ENCODE measurements at regions not wholly inside any gene's neighbourhood (a gene's known extent, or its start where the extent isn't known, plus 50 kb on each side); places are given as distances from the start of the nearest gene placed in this dataset.
"Not testable (repeated sequence)": the region's sequence is repeated elsewhere in the genome, so short reads cannot be mapped to it uniquely, and the experiment has no call there.

DNA sequence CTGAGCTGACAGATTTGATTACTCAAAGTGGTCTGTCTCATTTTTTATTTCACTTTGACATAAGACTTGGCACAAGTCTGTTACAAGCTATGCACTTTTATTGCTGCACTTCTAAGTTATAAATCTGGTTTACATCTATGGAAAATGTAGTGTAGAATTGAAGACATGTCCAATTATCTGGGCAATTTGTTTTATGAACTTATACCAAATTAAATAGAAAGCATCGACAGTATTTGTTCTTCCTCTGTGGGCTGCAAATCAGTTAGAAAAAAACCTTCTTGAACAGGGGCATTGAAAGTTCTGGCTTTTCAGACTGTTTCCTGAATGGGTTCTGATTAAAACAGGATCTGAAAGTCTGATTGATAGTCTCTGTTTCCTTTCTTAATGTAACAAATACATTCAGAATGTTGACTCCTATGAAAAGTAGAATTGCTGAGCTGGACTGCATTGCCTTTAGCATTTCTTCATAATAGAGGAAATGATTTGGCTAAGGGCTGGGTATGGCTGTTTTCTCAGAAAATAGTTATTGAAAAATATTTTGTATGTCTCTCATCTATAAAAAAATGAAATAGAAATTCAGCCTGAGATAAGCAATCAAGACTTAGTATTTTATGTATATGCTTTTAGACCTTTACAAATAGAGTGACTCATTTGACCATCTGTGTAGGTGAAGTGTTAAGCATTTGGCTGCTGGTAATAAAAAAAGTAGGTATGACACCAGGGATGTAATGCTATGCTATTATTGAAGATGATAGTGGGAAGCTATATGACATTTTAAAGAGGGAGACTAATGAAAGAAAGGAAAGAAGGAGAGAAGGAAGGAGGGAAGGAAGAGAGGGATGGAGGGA is 210.9 kb upstream of the SPRY2 start:
- no peak for DNase-seq

DNA sequence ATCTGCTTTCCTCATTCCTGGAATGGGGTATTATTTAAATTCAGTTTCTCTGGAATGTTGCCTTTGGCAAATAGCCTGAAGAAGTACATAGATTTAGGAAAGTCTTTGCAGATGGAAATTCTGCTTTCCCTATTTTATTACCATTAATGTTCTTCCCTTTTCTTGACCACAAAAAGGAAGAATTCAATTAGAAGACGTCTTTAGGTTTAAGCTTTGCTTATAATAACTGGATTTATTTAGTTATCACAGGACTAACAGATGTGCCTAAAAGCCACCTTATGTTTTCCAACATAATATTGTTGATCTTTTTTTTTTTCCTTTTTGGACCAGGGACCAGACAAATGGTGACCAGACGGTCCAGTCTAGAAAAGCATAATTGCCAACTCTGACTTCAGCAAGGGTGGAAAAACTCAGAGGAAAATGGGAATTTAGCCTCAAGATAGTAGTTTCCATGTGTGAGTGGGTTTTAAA is 210.1 kb upstream of the SPRY2 start:
- DNase-seq: no peak

DNA sequence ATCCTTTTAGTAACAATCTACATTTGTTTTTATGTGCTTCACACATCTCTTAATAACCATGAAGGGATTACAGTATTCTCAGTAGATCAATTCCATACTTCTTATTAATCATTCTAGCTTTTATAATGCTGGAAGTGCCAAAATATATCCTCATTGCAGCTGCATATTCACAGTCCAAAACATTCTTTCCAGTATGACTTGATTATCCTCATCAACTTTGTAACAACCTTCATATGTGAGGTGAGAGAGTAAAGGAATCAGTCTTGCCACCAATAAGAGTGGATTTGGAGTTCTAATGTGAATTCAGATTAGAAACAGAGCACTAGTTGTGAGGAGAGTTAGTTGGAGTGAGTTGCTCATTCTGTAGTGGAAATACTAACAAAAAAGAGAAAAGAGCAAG is 208.0 kb upstream of the SPRY2 start:
- DNase-seq: no peak

DNA sequence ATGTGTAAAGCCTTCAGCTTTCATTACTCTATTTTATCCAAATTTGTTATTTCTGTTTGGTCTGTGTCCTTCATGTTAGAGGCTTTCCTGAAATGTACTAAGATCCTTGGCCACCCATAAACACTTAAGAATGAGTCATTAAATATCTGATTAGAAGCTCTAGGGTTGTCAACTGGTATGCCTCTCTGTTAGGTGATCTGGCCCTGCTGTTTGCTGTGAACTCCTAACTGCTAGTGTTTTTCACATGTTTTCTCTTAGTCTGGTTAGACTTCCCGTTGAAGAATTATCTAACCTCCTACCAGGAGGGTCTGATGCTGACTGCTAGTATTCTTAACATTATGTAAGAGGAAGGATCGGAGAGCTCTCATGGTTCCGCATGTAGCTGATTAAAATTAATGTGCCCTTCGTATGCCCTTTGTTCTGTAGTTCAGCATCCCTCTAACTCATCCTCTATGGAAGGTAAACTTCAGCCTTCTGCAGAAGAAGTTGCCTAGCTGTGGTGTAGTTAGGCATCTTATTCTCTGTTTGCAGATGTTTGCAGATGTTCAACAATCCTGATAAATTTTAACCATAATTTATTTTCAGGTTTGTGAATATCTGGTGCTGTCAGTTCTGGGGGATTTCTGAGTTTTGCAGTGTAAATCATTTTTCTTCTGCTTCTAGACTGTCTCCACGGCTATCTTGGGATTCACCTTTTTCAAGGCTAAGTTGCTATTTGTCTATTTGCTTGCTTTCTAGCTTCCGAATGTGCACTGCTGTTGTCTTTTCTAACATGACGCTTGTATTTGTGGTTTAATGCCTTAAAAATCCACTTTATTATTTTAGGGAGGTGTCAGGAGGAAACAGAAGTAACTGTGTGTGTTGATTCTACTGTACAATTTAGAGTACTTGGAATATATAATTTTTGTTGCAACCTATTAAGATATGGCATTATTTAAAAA is 207.2 kb upstream of the SPRY2 start:
- no peak for DNase-seq

DNA sequence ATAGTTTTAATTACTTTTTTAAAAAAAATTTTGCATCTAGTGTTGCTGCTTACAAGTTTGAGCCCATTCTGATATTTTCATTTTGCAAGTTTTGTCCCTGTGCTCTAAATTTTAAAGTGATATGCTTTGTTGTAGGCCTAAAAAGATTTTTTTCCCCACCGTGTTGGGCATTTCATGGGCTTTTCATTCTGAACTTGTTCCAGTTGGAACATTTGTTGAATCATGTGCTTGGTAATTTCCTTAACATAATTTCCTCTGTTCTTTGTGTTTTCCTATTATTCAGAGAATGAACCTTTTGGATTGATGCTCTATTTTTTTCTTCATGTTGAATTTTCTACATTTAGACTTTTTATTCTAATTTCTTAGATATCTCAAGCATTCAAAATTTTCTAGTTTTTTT is 206.4 kb upstream of the SPRY2 start:
- DNase-seq: no peak

DNA sequence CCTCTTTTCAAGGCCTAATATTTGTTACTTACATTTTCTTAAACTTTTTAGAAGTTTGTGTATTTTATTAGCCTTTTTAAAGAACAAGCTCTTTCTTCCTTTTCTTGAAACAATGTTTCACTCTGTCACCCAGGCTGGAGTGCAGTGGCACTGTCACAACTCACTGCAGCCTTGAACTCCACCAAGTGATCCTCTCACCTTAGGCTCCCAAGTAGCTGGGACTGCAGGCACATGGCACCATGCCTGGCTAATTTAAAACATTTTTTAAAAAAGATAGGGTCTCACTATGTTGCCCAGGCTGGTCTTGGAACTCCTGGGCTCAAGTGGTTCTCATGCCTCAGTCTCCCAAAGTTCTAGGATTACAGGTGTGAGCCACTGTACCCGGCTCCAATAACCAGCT is 192.2 kb upstream of the SPRY2 start:
- no peak for DNase-seq

DNA sequence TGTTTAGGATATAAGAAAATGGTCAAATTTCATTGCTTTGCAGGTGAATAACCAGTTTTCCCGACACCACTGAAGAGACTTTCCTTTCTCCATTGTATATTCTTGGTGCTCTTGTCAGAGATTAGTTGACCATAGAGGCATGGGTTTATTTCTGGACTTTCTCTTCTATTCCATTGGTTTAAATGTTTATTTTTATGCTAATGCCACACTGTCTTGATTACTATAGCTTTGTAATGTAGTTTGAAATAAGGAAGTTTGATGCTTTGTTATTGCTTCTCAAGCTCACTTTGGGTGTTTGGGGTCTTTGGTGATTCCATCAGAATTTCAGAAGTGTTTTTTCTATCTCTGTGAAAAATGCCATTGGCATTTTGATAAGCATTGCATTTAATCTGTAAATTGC is 190.0 kb upstream of the SPRY2 start:
- DNase-seq: no peak

DNA sequence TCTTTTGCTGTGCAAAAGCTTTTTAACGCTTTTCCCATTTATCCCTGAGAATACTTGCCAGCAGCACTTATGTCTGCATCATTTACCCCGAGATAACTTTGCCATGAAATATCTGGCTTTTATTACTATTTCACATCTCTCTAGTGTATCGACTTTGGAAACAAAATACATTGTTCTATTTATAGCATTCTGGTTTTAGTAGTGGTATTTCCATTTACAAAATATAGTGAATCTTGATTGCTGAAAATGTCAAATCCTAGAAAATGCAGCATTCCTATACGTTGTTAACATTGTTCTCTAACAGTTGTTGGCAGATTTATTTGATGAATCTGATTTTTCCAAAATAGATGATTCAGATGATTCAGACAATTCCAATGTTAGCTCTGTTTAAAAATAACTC is 189.3 kb upstream of the SPRY2 start:
- DNase-seq: no peak

DNA sequence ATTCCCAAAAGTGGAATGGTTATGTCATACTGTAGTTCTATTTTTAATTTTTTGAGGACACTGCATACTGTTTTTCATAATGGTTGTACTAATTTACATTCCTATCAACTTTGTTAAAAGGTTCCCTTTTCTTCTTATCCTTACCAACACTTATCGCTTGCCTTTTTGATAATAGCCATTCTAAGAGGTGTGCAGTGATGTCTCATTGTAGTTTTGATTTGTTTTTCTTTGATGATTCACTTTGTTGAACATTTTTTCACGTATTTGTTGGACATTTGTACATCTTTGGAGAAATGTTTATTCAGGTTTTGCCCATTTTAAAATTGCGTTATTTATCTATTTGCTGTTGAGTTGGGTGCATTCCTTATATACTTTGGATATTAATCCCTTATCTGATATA is 188.8 kb upstream of the SPRY2 start:
- no peak for DNase-seq

DNA sequence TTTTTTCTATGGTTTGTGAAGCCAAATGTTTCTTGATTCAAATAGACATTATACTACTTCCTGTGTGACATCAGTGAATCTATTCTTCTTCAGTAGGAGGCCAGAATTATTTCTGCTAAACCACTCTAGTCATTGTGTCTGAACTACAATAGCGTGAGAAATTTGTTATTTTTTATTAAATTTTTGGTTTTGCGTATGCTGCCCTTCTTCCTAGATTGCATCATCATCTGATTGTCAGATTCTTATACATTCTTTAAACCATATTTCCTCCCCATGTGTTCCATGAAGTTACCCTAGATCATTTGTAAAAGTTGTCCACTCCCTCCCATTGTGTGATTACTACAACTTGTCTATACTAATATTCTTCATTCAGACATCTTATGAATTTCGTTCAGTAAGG is 187.8 kb upstream of the SPRY2 start:
- no peak for DNase-seq

DNA sequence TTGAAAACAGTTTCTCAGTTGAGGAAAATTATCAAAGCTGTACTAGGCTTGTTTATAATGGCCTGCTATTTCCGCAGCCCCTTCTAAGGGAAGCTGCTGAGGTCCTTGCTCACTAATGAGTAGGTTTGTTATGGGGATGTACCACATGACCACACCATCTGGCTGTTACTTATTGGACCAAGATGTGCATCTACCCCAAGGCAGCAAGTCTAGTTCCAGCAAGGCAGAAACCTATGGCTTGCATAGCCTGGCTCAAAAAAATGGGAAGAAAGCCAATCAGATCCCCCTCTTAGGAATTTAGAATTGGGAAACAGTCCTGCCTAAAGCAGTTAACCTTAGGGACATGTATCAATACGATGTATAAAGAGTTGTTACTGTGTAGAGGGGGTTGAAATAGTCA is 186.5 kb upstream of the SPRY2 start:
- DNase-seq: no peak

DNA sequence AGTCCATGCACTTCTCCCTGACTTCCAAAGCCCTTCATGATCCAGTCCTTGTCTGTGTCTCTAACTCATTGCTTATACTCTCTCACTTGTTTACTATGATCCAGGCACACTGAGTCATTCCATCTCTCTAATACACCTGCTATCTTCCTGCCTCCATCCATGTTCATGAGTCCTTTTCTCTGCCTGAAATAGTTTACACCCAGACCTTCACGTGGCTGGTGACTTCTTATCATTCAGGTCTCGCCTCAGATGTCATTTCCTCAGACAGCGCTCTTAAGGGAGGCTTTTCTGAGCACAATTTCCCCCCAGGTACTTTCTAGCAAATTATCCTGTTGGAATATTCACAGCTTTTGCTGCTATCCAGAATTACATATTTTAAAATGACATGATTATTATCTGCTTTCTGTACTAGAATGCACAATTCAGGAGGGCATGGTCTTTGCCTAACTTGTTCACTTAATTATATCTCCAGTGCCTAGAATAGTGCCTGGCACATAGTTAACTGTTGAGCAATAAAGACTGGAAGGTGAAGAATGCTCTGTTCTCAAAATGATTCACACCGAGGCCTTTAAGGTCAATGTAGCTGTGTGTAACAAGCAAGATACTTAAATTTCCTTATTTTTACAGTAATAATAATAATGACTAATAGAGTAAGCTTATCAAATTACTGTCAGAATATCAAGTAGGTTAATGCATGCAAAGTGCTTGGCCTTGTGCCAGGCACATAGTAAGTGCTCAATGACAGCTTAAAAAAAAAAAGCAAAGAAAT is 183.7 kb upstream of the SPRY2 start:
- DNase-seq: no peak

DNA sequence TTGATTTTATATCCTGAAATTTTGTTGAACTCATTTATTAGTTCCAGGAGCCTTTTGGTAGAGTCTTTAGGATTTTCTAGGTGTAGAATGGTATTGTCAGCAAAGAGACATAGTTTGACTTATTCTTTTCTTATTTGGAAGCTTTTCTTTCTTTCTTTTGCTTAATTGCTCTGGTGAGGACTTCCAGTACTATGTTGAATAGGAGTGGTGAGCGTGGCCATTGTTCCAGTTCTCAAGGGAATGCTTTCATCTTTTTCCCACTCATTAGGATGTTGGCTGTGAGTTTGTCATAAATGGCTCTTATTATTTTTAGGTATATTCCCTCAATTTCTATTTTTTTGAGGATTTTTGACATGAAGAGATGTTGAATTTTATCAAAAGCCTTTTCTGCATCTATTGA is 182.2 kb upstream of the SPRY2 start:
- DNase-seq: no peak

DNA sequence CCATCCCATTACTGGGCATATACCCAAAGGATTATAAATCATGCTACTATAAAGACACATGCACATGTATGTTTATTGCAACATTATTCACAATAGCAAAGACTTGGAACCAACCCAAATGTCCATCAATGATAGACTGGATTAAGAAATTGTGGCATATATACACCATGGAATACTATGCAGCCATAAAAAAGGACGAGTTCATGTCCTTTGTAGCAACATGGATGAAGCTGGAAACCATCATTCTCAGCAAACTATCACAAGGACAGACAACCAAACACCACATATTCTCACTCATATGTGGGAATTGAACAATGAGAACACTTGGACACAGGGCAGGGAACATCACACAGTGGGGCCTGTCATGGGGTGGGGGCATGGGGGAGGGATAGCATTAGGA is 181.5 kb upstream of the SPRY2 start:
- not testable (repeated sequence) for DNase-seq

DNA sequence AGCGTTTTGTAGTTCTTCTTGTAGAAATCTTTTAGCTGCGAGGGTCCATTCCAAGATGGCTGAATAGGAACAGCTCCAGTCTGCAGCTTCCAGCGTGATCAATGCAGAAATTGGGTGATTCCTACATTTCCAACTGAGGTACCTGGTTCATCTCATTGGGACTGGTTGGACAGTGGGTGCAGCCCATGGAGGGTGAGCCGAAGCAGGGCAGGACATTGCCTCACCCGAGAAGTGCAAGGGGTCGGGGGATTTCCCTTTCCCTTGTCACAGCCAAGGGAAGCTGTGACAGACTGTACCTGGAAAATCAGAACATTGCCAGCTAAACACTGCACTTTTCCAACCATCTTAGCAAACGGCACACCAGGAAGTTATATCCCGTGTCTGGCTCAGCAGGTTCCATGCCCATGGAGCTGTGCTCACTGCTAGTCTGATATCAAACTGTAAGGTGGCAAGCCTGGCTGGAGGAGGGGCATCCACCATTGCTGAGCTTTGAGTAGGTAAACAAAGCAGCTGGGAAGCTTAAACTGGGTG is 176.0 kb upstream of the SPRY2 start:
- no peak for DNase-seq

DNA sequence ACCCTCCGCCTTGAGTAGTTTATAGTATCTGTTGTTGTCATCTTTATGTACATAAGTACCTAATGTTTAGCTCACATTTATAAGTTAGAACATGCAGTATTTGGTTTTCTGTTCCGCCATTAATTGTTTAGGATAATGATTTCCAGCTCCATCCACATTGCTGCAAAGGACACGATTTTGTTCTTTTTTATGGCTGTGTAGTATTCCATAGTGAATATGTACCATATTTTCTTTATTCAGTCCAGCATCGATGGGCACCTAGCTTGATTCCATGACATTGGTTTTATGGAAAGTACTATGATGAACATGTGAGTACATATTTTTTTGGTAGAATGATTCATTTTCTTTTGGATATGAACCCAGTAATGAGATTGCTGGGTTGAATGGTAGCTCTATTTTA is 174.4 kb upstream of the SPRY2 start:
- DNase-seq: no peak

DNA sequence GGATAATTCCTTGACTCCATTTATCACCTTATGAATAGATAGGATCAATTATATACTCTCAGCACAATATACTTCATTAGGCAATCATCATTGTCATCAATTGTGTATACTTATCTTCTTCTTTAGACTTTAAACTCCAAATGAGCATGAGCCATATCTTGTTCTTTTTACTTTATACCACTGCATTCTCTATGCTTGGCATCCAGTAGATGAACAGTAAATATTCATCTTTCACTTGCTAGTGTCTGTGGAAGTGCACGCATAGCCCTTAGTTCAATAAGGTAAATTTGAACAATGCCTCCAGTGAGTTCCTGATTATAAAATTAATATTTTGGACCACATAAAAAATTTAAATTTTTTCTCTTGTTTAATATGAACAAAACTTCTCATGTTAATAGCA is 172.3 kb upstream of the SPRY2 start:
- DNase-seq: no peak

DNA sequence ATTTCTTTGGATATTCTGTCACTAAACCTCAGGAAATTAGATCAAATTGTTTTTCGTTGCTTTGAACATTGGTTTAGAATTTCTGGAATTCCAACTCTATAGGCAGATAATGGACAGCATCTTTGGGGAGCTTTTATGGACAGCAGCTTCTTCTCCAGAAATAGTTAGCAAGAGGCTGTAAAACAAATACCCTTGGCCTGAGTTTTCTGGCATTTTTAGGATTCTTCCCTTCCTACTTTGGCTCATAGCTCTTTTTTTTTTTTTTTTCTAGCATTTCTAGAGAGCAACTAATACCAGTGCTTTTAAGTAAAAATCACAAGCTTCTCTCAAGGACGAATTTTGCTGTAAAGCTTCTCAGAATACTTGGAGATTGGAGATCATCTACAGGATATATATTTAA is 169.8 kb upstream of the SPRY2 start:
- no peak for DNase-seq

DNA sequence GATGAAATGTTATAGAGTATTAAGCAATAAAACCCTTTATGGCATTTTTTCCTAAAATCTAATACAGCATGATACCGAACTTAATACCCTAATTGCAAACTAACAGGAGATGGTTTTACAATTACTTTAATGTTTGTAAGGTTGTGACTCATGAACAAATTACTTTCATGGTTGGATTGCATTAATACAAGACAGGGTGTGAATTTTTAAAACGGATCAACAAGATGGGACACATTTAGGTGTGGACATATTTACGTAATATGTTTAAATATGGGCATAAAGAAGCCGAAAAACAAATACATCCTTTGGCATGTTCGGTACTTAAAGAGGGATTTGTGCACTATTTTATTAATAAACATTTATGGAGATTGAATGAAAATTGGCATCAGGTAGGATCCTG is 168.3 kb upstream of the SPRY2 start:
- DNase-seq: no peak

DNA sequence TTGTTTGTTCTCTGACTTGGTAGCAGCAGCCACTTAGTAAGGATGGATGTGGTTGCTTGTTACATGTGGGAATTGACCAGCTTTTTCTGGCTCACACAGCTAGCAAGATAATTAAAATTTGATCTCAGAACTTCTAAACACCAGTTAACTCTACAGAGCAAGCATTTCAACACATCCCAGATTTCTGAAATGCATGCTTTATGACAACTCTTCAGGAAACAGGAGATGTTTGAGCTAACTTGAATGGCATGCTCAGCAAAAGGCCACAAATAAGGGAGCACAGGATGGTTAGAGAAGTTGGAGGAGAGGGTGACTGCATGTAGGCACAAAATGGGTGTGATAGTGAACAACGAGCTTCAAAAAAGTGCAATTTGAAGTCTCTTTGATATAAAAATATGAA is 167.1 kb upstream of the SPRY2 start:
- no peak for DNase-seq

DNA sequence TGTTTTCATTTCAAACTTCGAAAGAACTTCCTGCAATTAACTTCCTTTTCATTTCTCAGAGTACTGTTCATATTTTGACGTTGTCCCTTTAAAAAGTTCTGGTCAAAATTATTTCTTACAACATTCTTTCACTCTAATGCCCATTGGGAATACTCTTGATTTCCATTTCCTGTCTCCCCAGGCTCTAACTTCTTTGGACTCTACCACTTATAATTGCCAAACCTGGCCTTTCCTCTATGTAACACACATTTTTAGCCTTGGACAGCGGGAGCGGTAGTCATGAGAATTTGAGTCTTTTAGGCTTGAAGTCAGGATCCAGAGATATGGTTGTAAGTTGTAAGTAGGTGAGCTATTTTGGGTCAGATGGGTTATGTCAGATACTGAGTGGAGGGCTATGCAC is 163.5 kb upstream of the SPRY2 start:
- DNase-seq: no peak

DNA sequence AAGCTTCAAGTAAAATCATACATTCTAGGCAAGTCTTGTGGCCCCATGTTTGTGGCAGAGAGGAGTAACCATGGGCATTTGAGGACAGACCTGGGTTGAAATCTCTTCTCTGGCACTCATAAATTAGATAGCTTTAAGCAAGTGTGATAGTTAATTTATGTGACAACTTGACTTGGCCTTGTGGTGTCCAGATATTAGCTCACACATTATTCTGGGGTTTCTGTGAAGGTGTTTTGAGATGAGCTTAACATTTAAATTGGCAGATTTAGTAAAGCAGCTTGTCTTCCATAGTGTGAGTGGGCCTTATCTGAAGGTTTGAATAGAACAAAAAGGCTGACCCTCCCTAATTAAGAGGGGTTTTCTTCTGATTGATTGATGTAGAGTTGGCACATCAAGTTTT is 161.4 kb upstream of the SPRY2 start:
- no peak for DNase-seq

DNA sequence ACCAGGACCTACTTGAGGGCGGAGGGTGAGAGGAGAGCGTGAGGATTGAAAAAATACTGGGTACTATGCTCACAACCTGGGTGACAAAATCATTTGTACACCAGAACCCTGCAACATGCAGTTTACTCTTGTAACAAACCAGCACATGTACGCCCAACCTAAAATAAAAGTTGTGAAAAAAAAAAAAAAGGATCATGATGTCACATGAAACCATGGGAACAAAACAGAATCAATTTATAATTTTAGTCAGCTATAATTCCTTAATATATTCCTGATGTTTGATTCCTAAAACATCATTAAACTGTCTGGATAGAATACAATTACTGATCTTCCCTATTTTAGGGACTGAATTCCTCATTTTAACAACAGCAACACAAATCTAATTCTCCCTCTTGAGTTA is 160.6 kb upstream of the SPRY2 start:
- no peak for DNase-seq
